ENCODE measurements at regions not wholly inside any gene's neighbourhood (a gene's known extent, or its start where the extent isn't known, plus 50 kb on each side); places are given as distances from the start of the nearest gene placed in this dataset.

GRCh38 chr3:6273878-6274277 is 587.0 kb upstream of the GRM7 start:
- TF ChIP-seq CTCF (IDR thresholded peaks at IDR 0.05; ENCODE audit: extremely low read depth in 1 of 2, insufficient read depth in 1 of 2, low read depth in 1 of 2, low read length in 2 of 2) (no peak), POLR2AphosphoS5 (IDR thresholded peaks at IDR 0.05; ENCODE audit: insufficient read depth, low read depth, low read length) (no peak), EZH2 (IDR thresholded peaks at IDR 0.05; ENCODE audit: borderline replicate concordance, low read depth, low read length, severe bottlenecking) (no peak), FOS (IDR thresholded peaks at IDR 0.05; ENCODE audit: borderline replicate concordance, insufficient read depth, low read length) (no peak), POLR2A (IDR thresholded peaks at IDR 0.05; ENCODE audit: low read depth, low read length) (no peak), MAX (IDR thresholded peaks at IDR 0.05; ENCODE audit: insufficient read depth, insufficient read length) (no peak)

Data from endothelial cell of umbilical vein (primary cell).